GM12865 (cell line): ENCODE measurements at regions not wholly inside any gene's neighbourhood (a gene's known extent, or its start where the extent isn't known, plus 50 kb on each side); places are given as distances from the start of the nearest gene placed in this dataset.

ENCODE experiments used
- DNase-seq: peaks from one replicate; pipeline ENCODE4 v3.0.0; 2010; ENCODE audit warnings: low read depth
- H3K4me3 ChIP-seq: 2 replicates; pipeline ENCODE4 v1.5.1; 2011; ENCODE audit warnings: mild to moderate bottlenecking, low read depth, low read length, control low read depth
- TF ChIP-seq, protein P1 (sequence below): IDR thresholded peaks from 2 replicates; pipeline ENCODE4 v1.5.1; 2011; ENCODE audit warnings: low read length, control low read depth, low read depth, inconsistent platforms; ENCODE audit not compliant: insufficient read depth; ENCODE audit errors: missing control alignments

DNA sequence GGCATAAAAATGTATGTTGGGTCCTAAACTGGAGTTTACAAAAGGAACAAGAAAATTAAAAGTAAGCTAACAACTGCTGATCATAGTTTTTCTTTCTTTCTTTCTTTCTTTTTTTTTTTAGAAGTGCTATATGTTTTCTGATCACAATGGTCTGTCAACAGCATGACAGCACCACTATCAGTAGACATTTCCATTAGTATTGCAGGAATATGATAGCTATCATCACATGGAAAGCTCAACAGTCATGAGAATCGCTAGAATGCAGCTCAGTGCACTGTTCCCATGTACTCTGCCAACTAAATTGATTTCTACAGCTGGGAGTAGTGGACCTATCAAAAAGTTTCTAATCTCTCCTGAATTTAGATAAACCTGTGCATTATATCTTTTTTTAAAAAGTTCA lies 950.3 kb upstream of the ACVR2A start:
- H3K4me3 ChIP-seq, result no peak overlapping the region
- DNase-seq, result no peak
- TF ChIP-seq, protein P1, sequence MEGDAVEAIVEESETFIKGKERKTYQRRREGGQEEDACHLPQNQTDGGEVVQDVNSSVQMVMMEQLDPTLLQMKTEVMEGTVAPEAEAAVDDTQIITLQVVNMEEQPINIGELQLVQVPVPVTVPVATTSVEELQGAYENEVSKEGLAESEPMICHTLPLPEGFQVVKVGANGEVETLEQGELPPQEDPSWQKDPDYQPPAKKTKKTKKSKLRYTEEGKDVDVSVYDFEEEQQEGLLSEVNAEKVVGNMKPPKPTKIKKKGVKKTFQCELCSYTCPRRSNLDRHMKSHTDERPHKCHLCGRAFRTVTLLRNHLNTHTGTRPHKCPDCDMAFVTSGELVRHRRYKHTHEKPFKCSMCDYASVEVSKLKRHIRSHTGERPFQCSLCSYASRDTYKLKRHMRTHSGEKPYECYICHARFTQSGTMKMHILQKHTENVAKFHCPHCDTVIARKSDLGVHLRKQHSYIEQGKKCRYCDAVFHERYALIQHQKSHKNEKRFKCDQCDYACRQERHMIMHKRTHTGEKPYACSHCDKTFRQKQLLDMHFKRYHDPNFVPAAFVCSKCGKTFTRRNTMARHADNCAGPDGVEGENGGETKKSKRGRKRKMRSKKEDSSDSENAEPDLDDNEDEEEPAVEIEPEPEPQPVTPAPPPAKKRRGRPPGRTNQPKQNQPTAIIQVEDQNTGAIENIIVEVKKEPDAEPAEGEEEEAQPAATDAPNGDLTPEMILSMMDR, result no peak

DNA sequence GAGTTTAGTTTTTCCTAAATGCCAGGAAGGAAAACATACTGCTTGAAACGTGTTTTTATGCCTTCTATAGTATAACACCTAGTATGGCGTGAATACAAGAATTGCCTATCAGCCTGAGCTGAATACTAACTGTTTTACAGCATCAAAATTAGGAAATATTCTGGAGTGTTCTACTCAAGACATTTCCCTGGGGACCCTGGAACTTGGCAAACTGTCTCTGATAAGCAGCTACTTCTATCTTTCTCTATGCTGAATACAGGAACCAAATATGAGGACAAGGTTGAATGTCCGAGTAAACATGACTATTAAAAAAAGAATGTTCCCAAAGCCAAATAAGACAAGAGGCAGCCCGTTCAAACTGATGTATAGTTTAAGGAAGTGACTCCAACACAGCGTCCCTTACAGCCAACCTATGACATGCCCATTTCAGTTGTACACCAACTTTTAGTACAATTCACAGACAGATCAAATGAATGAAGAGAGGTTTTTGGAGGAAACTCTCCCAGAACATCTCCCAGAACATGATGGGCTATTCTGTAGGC lies 951.3 kb upstream of the ACVR2A start:
- no peak for DNase-seq
- H3K4me3 ChIP-seq, result no peak overlapping the region
- TF ChIP-seq, protein P1, result no peak

DNA sequence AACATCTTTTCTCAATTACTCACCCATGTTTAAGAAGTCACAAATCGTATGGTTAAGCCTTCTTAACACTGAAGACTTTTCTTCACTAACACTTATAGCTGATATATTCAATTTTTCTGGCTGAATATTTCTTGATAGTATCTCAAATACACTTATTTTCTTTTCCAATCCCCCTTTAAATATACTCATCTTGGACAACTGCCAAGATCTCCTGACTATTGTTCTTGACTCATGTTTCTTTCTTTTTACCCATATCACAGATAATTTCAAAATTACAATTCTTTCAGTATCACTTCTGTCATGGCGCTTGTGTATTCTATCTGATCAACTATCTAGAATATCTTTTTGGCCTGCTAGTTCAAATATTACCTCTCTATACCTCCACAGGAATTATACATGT lies 954.3 kb upstream of the ACVR2A start:
- no peak for DNase-seq
- no peak overlapping the region for H3K4me3 ChIP-seq
- TF ChIP-seq, protein P1, result no peak

DNA sequence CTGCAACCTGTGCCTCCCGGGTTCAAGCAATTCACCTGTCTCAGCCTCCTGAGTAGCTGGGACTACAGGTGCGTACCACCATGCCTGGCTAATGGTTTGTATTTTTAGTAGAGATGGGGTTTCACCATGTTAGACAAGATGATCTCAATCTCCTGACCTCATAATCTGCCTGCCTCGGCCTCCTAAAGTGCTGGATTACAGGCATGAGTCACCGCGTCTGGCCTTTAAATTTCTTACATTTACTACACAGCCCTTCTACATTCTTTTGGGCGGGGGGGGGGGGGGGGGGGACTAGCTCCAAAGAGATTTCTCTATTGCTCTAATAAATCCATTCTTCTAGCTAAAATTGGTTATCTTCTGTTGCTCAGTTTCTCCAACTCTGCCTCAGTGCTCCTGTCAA lies 964.9 kb upstream of the ACVR2A start:
- DNase-seq, result no peak
- H3K4me3 ChIP-seq, result no peak overlapping the region
- TF ChIP-seq, protein P1, result no peak

DNA sequence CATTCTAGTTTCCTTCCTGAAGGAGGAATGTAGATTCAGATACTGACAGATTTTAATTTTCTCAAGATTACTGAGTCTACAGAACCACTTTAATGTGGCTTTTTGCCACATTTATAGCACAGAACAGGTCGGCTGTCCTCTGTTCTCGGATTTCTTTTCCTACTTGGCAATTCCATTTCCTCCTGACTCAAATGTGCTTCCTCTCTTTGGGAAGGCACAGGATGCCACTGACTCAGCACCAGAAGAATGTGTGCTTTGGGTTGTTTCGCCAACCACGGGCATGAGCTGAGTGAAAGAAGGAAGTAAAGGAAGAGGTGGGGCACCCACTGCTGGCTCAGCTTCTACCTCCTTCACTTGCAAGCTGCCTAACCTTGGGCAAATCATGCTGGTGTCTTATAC lies 970.6 kb upstream of the ACVR2A start:
- TF ChIP-seq, protein P1, result no peak
- DNase-seq, result no peak
- H3K4me3 ChIP-seq, result no peak overlapping the region

DNA sequence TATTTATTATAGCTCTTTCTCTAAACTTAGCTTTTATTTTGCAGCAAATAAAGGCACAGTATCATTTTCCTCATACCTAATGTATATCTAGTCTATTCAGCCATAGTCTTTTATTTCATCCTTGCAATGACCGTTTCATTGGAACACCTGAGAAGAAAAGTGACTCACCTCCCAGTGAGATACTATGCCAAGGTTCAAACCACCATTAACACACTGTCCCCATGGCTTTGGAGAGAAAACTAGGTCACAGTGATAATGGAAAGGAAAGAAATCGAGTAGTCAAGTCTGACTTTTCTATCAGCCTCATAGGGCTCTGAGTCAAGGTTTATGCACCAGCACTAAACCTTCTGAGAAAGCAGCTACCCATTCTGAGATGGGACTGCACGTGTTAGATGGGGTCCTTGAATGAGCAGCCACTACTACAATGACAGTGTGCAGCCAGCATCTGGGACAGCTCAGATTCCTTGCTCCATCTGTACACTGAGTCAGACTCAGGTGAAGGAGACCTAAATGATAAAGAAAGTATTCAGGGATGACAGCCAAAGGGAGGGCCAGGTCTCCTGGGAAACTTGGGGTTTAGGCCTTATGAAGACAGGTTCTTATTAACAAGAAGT lies 971.1 kb upstream of the ACVR2A start:
- H3K4me3 ChIP-seq, result no peak overlapping the region
- DNase-seq, result no peak
- TF ChIP-seq, protein P1, result no peak

DNA sequence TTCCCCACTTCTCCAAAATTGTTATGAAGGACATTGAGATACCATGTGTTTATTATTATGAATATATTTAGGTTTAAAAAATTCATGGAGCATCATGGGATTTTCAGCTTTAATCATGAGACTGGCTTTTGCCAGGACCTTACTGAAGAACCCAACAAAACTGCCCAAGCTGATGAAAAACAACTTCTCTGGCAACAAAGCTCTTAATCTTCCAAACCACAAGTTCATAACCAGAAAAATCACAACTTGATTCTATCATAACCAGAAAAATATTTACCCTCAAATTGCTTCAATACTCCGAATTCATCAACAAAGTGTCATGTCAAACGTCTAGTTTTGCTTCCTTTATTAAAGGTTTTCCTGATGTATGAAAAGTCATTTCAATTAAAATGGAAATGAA lies 971.8 kb upstream of the ACVR2A start:
- DNase-seq, result no peak
- no peak overlapping the region for H3K4me3 ChIP-seq
- TF ChIP-seq, protein P1, result no peak
